ENCODE measurements at regions not wholly inside any gene's neighbourhood (a gene's known extent, or its start where the extent isn't known, plus 50 kb on each side); places are given as distances from the start of the nearest gene placed in this dataset.

GRCh38 chr13:53170910-53171309, 142.3 kb downstream of the OLFM4 start:
- no peaks in the 10 kb centered on the region for H3K4me1 ChIP-seq (ENCODE audit: control insufficient read depth, insufficient read depth, low read length, unreplicated experiment)
- no peak overlapping the region for H2AFZ ChIP-seq (ENCODE audit: low read length, unreplicated experiment)
- no peak overlapping the region for H3K4me3 ChIP-seq (ENCODE audit: low read depth, low read length)
- no peaks in the 10 kb centered on the region for H3K79me2 ChIP-seq (ENCODE audit: control insufficient read depth, insufficient read depth, low read length, unreplicated experiment)
- H3K27ac ChIP-seq (ENCODE audit: low read depth, low read length) = no peak overlapping the region
- H3K27me3 ChIP-seq (ENCODE audit: insufficient read depth, low read length) = no peaks in the 10 kb centered on the region; the same call in 1 of the 2 replicates
- H3K36me3 ChIP-seq (ENCODE audit: insufficient read depth, low read length) = no peaks in the 10 kb centered on the region

- H3K79me2 ChIP-seq (ENCODE audit: control insufficient read depth, insufficient read depth, low read length, unreplicated experiment) = no peaks in the 10 kb centered on the region
- H3K27ac ChIP-seq (ENCODE audit: low read depth, low read length) = no peak overlapping the region
- H3K4me1 ChIP-seq (ENCODE audit: control insufficient read depth, insufficient read depth, low read length, unreplicated experiment) = no peaks in the 10 kb centered on the region
- no peak overlapping the region for H2AFZ ChIP-seq (ENCODE audit: low read length, unreplicated experiment)
- H3K36me3 ChIP-seq (ENCODE audit: insufficient read depth, low read length) = no peaks in the 10 kb centered on the region
- no peak overlapping the region for H3K4me3 ChIP-seq (ENCODE audit: low read depth, low read length)
- H3K27me3 ChIP-seq (ENCODE audit: insufficient read depth, low read length) = no peaks in the 10 kb centered on the region
Measured at GRCh38 chr13:53174545-53174944, 145.9 kb downstream of the OLFM4 start.

- Histone ChIP-seq H2AFZ (ENCODE audit: low read length, unreplicated experiment) (no peak overlapping the region), H3K27me3 (ENCODE audit: insufficient read depth, low read length) (no peaks in the 10 kb centered on the region), H3K4me3 (ENCODE audit: low read depth, low read length) (no peak overlapping the region), H3K27ac (ENCODE audit: low read depth, low read length) (no peak overlapping the region), H3K36me3 (ENCODE audit: insufficient read depth, low read length) (no peaks in the 10 kb centered on the region), H3K4me1 (ENCODE audit: control insufficient read depth, insufficient read depth, low read length, unreplicated experiment) (no peaks in the 10 kb centered on the region), H3K79me2 (ENCODE audit: control insufficient read depth, insufficient read depth, low read length, unreplicated experiment) (no peaks in the 10 kb centered on the region)
Measured at GRCh38 chr13:53180684-53181083, 152.1 kb downstream of the OLFM4 start.

GRCh38 chr13:53182724-53183123, 154.1 kb downstream of the OLFM4 start:
- Histone ChIP-seq H2AFZ (ENCODE audit: low read length, unreplicated experiment) (no peak overlapping the region), H3K27me3 (ENCODE audit: insufficient read depth, low read length) (no peaks in the 10 kb centered on the region), H3K4me3 (ENCODE audit: low read depth, low read length) (no peak overlapping the region), H3K4me1 (ENCODE audit: control insufficient read depth, insufficient read depth, low read length, unreplicated experiment) (no peaks in the 10 kb centered on the region), H3K27ac (ENCODE audit: low read depth, low read length) (no peak overlapping the region), H3K79me2 (ENCODE audit: control insufficient read depth, insufficient read depth, low read length, unreplicated experiment) (no peaks in the 10 kb centered on the region), H3K36me3 (ENCODE audit: insufficient read depth, low read length) (no peaks in the 10 kb centered on the region)

GRCh38 chr13:53188120-53188519, 159.5 kb downstream of the OLFM4 start:
- Histone ChIP-seq H3K27me3 (ENCODE audit: insufficient read depth, low read length) (no peaks in the 10 kb centered on the region), H3K79me2 (ENCODE audit: control insufficient read depth, insufficient read depth, low read length, unreplicated experiment) (no peaks in the 10 kb centered on the region), H3K4me1 (ENCODE audit: control insufficient read depth, insufficient read depth, low read length, unreplicated experiment) (no peaks in the 10 kb centered on the region), H2AFZ (ENCODE audit: low read length, unreplicated experiment) (no peak overlapping the region), H3K36me3 (ENCODE audit: insufficient read depth, low read length) (no peaks in the 10 kb centered on the region), H3K27ac (ENCODE audit: low read depth, low read length) (no peak overlapping the region), H3K4me3 (ENCODE audit: low read depth, low read length) (no peak overlapping the region)

- no peak overlapping the region for H3K27ac ChIP-seq (ENCODE audit: low read depth, low read length)
- no peaks in the 10 kb centered on the region for H3K36me3 ChIP-seq (ENCODE audit: insufficient read depth, low read length)
- H3K4me1 ChIP-seq (ENCODE audit: control insufficient read depth, insufficient read depth, low read length, unreplicated experiment) = no peaks in the 10 kb centered on the region
- no peak overlapping the region for H3K4me3 ChIP-seq (ENCODE audit: low read depth, low read length)
- H3K27me3 ChIP-seq (ENCODE audit: insufficient read depth, low read length) = no peaks in the 10 kb centered on the region
- H3K79me2 ChIP-seq (ENCODE audit: control insufficient read depth, insufficient read depth, low read length, unreplicated experiment) = no peaks in the 10 kb centered on the region
- no peak overlapping the region for H2AFZ ChIP-seq (ENCODE audit: low read length, unreplicated experiment)
Measured at GRCh38 chr13:53189162-53189561, 160.5 kb downstream of the OLFM4 start.

GRCh38 chr13:53191091-53191490, 162.5 kb downstream of the OLFM4 start:
- Histone ChIP-seq H2AFZ (ENCODE audit: low read length, unreplicated experiment) (no peak overlapping the region), H3K79me2 (ENCODE audit: control insufficient read depth, insufficient read depth, low read length, unreplicated experiment) (no peaks in the 10 kb centered on the region), H3K27me3 (ENCODE audit: insufficient read depth, low read length) (no peaks in the 10 kb centered on the region), H3K4me3 (ENCODE audit: low read depth, low read length) (no peak overlapping the region), H3K4me1 (ENCODE audit: control insufficient read depth, insufficient read depth, low read length, unreplicated experiment) (no peaks in the 10 kb centered on the region), H3K36me3 (ENCODE audit: insufficient read depth, low read length) (no peaks in the 10 kb centered on the region), H3K27ac (ENCODE audit: low read depth, low read length) (no peak overlapping the region)

- H2AFZ ChIP-seq (ENCODE audit: low read length, unreplicated experiment) = no peak overlapping the region
- no peak overlapping the region for H3K4me3 ChIP-seq (ENCODE audit: low read depth, low read length)
- peaks cover 20% of the 10 kb centered on the region; the same call in 1 of the 2 replicates for H3K27me3 ChIP-seq (ENCODE audit: insufficient read depth, low read length)
- no peaks in the 10 kb centered on the region for H3K4me1 ChIP-seq (ENCODE audit: control insufficient read depth, insufficient read depth, low read length, unreplicated experiment)
- H3K36me3 ChIP-seq (ENCODE audit: insufficient read depth, low read length) = no peaks in the 10 kb centered on the region
- no peak overlapping the region for H3K27ac ChIP-seq (ENCODE audit: low read depth, low read length)
- H3K79me2 ChIP-seq (ENCODE audit: control insufficient read depth, insufficient read depth, low read length, unreplicated experiment) = no peaks in the 10 kb centered on the region
Measured at GRCh38 chr13:53197424-53197823, 168.8 kb downstream of the OLFM4 start.

- no peaks in the 10 kb centered on the region for H3K36me3 ChIP-seq (ENCODE audit: insufficient read depth, low read length)
- no peak overlapping the region for H2AFZ ChIP-seq (ENCODE audit: low read length, unreplicated experiment)
- no peak overlapping the region for H3K4me3 ChIP-seq (ENCODE audit: low read depth, low read length)
- H3K27ac ChIP-seq (ENCODE audit: low read depth, low read length) = no peak overlapping the region
- no peaks in the 10 kb centered on the region for H3K79me2 ChIP-seq (ENCODE audit: control insufficient read depth, insufficient read depth, low read length, unreplicated experiment)
- peaks cover 25% of the 10 kb centered on the region; the same call in 1 of the 2 replicates for H3K27me3 ChIP-seq (ENCODE audit: insufficient read depth, low read length)
- no peaks in the 10 kb centered on the region for H3K4me1 ChIP-seq (ENCODE audit: control insufficient read depth, insufficient read depth, low read length, unreplicated experiment)
Measured at GRCh38 chr13:53198017-53198416, 169.4 kb downstream of the OLFM4 start.

GRCh38 chr13:53198736-53199135, 170.1 kb downstream of the OLFM4 start:
- Histone ChIP-seq H3K27ac (ENCODE audit: low read depth, low read length) (no peak overlapping the region), H3K4me3 (ENCODE audit: low read depth, low read length) (no peak overlapping the region), H3K27me3 (ENCODE audit: insufficient read depth, low read length) (peaks cover 26% of the 10 kb centered on the region; the same call in 1 of the 2 replicates), H3K79me2 (ENCODE audit: control insufficient read depth, insufficient read depth, low read length, unreplicated experiment) (no peaks in the 10 kb centered on the region), H3K36me3 (ENCODE audit: insufficient read depth, low read length) (no peaks in the 10 kb centered on the region), H3K4me1 (ENCODE audit: control insufficient read depth, insufficient read depth, low read length, unreplicated experiment) (no peaks in the 10 kb centered on the region), H2AFZ (ENCODE audit: low read length, unreplicated experiment) (no peak overlapping the region)

GRCh38 chr13:53200075-53200474, 171.5 kb downstream of the OLFM4 start:
- no peak overlapping the region for H3K4me3 ChIP-seq (ENCODE audit: low read depth, low read length)
- H3K36me3 ChIP-seq (ENCODE audit: insufficient read depth, low read length) = no peaks in the 10 kb centered on the region
- H2AFZ ChIP-seq (ENCODE audit: low read length, unreplicated experiment) = no peak overlapping the region
- no peaks in the 10 kb centered on the region for H3K79me2 ChIP-seq (ENCODE audit: control insufficient read depth, insufficient read depth, low read length, unreplicated experiment)
- H3K27ac ChIP-seq (ENCODE audit: low read depth, low read length) = no peak overlapping the region
- H3K27me3 ChIP-seq (ENCODE audit: insufficient read depth, low read length) = peaks cover 30% of the 10 kb centered on the region; the same call in 1 of the 2 replicates
- no peaks in the 10 kb centered on the region for H3K4me1 ChIP-seq (ENCODE audit: control insufficient read depth, insufficient read depth, low read length, unreplicated experiment)
